Lower leg skin (tissue), 3 donors: ENCODE measurements at regions not wholly inside any gene's neighbourhood (a gene's known extent, or its start where the extent isn't known, plus 50 kb on each side); places are given as distances from the start of the nearest gene placed in this dataset.

Source experiments
- POLR2A ChIP-seq, 2 donors: fragments of 450-650 bp; IDR thresholded peaks; one replicate each; pipeline ENCODE4 v1.6.1; 2016 to 2017; ENCODE audit warnings: antibody characterized with exemption in 2 of 2, mild to moderate bottlenecking in 1 of 2, moderate library complexity in 1 of 2
- TF ChIP-seq, protein P1 (sequence below), 3 donors: fragments of 450-650 bp; IDR thresholded peaks; one replicate each; pipeline ENCODE4 v1.5.1; 2016; ENCODE audit warnings: antibody characterized with exemption in 3 of 3, mild to moderate bottlenecking in 3 of 3, moderate library complexity in 2 of 3

DNA sequence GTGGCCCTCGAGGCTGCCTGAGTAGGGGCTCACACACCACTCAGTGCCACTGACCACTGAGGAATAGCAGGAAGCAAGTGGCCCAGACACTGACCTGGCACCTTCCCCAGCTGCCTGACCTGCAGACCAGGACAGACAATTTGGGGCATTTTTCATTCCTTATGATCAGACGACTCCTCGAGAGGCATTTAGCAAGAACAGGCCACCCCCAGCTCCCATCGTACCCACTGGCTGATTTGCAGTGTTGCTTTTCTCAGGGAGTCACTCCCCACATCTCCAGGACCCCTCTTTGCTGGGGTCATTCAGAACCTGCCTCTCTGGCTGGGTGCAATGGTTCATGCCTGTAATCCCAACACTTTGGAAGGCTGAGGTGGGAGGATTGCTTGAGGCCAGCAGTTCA lies 185.7 kb downstream of the HAUS1 start:
- TF ChIP-seq, protein P1, sequence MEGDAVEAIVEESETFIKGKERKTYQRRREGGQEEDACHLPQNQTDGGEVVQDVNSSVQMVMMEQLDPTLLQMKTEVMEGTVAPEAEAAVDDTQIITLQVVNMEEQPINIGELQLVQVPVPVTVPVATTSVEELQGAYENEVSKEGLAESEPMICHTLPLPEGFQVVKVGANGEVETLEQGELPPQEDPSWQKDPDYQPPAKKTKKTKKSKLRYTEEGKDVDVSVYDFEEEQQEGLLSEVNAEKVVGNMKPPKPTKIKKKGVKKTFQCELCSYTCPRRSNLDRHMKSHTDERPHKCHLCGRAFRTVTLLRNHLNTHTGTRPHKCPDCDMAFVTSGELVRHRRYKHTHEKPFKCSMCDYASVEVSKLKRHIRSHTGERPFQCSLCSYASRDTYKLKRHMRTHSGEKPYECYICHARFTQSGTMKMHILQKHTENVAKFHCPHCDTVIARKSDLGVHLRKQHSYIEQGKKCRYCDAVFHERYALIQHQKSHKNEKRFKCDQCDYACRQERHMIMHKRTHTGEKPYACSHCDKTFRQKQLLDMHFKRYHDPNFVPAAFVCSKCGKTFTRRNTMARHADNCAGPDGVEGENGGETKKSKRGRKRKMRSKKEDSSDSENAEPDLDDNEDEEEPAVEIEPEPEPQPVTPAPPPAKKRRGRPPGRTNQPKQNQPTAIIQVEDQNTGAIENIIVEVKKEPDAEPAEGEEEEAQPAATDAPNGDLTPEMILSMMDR (IDR thresholded peaks at IDR 0.05), result no peak
- TF ChIP-seq POLR2A (IDR thresholded peaks at IDR 0.05), result no peak
